Neural crest cell (in vitro differentiated cells): ENCODE measurements at regions not wholly inside any gene's neighbourhood (a gene's known extent, or its start where the extent isn't known, plus 50 kb on each side); places are given as distances from the start of the nearest gene placed in this dataset.

Experiments
- DNase-seq: peaks from one replicate; pipeline ENCODE4 v3.0.0; 2021; ENCODE audit warnings: low read depth, mixed read lengths, low spot score
- H3K27ac Mint-ChIP-seq: one replicate; pipeline ENCODE4 v1.8.0; 2021; ENCODE audit warnings: mild to moderate bottlenecking, mixed read lengths; ENCODE audit not compliant: unreplicated experiment
- H3K27me3 Mint-ChIP-seq: 2 replicates; pipeline ENCODE4 v1.8.0; 2021; ENCODE audit warnings: low read depth, mild to moderate bottlenecking, mixed read lengths
- H3K36me3 Mint-ChIP-seq: 2 replicates; pipeline ENCODE4 v1.8.0; 2021; ENCODE audit warnings: low read depth, mild to moderate bottlenecking, mixed read lengths
- H3K4me1 Mint-ChIP-seq: 2 replicates; pipeline ENCODE4 v1.8.0; 2021; ENCODE audit warnings: mixed read lengths
- H3K4me3 Mint-ChIP-seq: one replicate; pipeline ENCODE4 v1.8.0; 2021; ENCODE audit warnings: mild to moderate bottlenecking, mixed read lengths
- H3K9me3 Mint-ChIP-seq: 2 replicates; pipeline ENCODE4 v1.8.0; 2021; ENCODE audit warnings: mixed read lengths
- TF ChIP-seq, protein P1 (sequence below): fragments of 200-600 bp; sonication (generic); conservative IDR thresholded peaks from 2 replicates; pipeline ENCODE4 v1.5.0; 2021; ENCODE audit warnings: antibody characterized with exemption, mild to moderate bottlenecking

DNA sequence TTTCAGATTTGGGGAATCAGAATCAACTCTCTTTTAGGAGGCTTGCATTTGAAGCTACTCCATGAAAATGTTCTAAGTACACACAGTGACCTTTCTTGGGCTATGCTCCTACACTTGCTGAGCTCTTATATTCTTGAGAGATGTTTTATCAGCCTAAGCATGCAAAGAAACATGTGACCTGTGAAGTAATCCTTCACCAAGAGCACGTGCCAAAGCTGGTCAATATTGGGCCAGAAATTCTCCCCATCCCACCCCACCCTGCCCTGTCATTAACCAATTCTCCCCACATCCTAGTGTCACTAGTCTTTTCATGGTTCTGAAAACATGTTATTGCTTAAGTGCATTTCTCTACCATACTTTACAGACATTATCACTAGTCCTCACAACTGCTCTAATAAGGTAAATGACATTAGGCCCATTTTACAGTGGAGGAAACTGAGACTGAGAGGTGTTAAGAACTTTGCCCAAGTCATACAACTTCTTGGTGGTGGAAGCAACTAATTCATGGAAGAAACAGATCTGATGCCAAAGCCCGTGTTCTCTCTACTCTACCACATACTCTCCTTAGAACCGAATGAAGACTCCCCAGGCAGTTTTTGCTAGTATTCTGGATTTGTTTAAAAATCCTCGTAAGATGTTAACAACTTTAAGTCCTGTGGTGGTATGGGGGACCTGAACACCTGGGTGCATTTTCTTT lies 200.6 kb downstream of the PTEN start:
- H3K27me3 Mint-ChIP-seq: no peaks in the 10 kb centered on the region
- no peak overlapping the region for H3K4me3 Mint-ChIP-seq
- peaks cover 11% of the 10 kb centered on the region for H3K4me1 Mint-ChIP-seq
- no peak overlapping the region for H3K27ac Mint-ChIP-seq
- no peak for DNase-seq
- H3K9me3 Mint-ChIP-seq: peaks cover 5% of the 10 kb centered on the region
- H3K36me3 Mint-ChIP-seq: no peaks in the 10 kb centered on the region
- TF ChIP-seq, protein P1, sequence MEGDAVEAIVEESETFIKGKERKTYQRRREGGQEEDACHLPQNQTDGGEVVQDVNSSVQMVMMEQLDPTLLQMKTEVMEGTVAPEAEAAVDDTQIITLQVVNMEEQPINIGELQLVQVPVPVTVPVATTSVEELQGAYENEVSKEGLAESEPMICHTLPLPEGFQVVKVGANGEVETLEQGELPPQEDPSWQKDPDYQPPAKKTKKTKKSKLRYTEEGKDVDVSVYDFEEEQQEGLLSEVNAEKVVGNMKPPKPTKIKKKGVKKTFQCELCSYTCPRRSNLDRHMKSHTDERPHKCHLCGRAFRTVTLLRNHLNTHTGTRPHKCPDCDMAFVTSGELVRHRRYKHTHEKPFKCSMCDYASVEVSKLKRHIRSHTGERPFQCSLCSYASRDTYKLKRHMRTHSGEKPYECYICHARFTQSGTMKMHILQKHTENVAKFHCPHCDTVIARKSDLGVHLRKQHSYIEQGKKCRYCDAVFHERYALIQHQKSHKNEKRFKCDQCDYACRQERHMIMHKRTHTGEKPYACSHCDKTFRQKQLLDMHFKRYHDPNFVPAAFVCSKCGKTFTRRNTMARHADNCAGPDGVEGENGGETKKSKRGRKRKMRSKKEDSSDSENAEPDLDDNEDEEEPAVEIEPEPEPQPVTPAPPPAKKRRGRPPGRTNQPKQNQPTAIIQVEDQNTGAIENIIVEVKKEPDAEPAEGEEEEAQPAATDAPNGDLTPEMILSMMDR: no peak

DNA sequence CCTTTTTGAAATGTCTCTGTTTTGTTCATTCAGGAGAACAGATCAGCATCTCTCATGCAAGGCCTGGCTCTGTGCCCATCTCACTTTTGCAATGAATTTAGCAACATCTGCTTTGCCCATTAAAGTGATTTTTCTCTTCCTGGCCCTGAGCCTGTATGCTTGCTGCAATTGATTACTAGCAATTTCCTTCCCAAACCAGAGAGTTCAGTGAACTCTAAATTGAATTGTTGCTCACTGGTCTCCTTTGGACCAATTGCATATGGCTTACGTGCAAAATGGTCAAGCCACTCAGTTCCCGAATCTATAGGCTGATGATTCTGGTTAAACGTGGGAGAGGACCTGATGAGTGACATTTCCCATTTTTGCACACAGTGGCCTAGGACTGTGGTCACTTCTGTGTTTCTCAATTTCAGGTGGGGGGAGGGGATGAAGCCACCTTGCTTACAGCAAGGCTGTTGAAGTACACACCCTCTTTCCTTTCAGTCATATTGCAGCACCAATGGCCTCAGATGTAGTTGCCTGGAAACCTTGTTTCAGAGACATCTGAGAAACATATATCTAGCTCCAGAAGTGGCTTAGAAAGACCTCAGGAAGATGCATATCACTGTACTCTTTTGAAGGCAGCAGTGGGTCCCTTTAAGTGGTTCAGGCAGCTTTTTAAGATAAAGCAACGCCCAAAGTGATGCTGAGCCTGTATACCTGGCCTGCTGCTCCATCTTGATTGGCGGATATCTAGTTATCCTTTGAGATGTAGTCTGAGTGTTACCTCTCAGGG lies 201.4 kb downstream of the PTEN start:
- H3K4me1 Mint-ChIP-seq: peaks cover 11% of the 10 kb centered on the region
- H3K9me3 Mint-ChIP-seq: peaks cover 5% of the 10 kb centered on the region
- no peak overlapping the region for H3K4me3 Mint-ChIP-seq
- H3K27ac Mint-ChIP-seq: no peak overlapping the region
- TF ChIP-seq, protein P1: no peak
- no peaks in the 10 kb centered on the region for H3K36me3 Mint-ChIP-seq
- DNase-seq: no peak
- no peaks in the 10 kb centered on the region for H3K27me3 Mint-ChIP-seq

DNA sequence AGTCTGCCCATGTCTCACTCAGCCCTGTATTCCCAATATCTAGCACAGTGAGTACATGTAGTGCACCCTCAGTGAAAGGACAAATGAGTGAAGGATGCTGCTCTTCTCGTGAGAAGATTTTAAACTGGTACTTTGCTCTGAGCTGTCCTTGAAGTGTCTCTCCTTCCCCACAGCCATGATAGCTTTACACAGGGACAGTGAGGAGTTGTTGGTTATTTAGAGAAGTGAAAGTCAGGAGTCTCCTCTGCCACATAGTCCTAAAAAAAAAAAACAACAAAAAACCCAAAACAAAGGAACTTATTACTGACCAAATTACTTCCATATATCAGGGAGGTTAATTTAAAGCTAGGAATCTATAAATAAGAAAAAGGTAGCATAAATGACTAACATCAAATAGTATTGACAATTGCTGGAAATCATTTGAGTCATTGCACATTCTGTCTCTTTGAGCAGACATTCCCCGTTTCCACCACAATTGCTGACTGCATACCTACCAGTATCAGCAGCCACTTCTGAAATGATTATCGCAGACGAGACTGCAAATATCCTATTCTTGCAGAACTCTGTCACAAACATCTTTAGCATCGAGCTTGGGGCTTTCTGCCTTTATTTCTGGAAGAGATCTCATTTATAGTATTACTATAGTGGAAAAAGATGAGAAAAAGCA lies 202.1 kb downstream of the PTEN start:
- H3K36me3 Mint-ChIP-seq: no peaks in the 10 kb centered on the region
- TF ChIP-seq, protein P1: no peak
- peaks cover 4% of the 10 kb centered on the region for H3K9me3 Mint-ChIP-seq
- H3K4me1 Mint-ChIP-seq: peaks cover 11% of the 10 kb centered on the region
- DNase-seq: no peak
- no peaks in the 10 kb centered on the region for H3K27me3 Mint-ChIP-seq
- H3K27ac Mint-ChIP-seq: no peak overlapping the region
- H3K4me3 Mint-ChIP-seq: no peak overlapping the region

DNA sequence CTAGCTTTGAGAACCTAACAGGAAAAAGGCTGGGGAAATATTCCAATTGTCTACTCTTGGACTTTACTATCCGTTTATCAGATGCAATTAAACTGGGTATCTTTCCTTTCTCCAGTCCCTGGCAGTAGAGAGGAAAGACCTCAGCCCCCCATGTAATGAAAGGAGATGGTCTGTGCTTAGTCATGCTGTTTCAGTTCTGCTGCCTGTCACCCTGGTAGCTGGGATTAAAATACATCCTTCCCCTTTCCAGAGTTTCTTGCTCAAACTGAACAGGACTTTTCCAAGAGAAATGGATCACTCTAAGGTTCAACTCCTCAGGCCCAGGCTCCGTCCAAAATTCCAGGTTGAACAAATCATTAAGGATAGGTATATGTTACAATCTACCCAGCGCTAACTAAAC lies 202.9 kb downstream of the PTEN start:
- Mint-ChIP-seq H3K4me3 (no peak overlapping the region), H3K36me3 (no peaks in the 10 kb centered on the region), H3K4me1 (peaks cover 11% of the 10 kb centered on the region), H3K9me3 (no peaks in the 10 kb centered on the region), H3K27me3 (no peaks in the 10 kb centered on the region), H3K27ac (no peak overlapping the region)
- no peak for DNase-seq
- TF ChIP-seq, protein P1: no peak

DNA sequence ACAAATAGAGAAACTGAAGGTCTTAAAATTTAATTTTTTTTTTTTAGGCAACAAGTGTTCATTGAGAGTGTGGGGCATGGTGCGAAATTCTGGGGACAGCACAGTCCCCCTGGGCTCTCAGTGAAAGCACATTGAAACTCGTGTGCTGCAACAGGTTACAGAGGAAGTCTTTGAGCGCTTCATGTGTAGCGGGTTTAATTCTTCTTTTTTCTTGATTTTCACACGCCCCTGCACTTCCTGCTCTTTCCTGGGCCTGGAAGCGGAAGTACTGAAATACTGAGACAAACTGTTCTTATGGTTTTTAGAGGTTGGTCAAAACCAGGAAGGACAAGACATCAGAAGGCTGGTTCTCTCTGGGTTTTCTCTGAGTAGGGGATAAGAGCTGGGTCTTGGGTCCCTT lies 203.5 kb downstream of the PTEN start:
- TF ChIP-seq, protein P1: no peak
- Mint-ChIP-seq H3K9me3 (no peaks in the 10 kb centered on the region), H3K4me1 (peaks cover 13% of the 10 kb centered on the region), H3K27me3 (no peaks in the 10 kb centered on the region), H3K27ac (no peak overlapping the region), H3K4me3 (no peak overlapping the region), H3K36me3 (no peaks in the 10 kb centered on the region)
- DNase-seq: no peak
